ENCODE measurements at regions not wholly inside any gene's neighbourhood (a gene's known extent, or its start where the extent isn't known, plus 50 kb on each side); places are given as distances from the start of the nearest gene placed in this dataset.
A peak's percentile ranks its signal among the peaks of the same experiment; 100 is the strongest.

DNA sequence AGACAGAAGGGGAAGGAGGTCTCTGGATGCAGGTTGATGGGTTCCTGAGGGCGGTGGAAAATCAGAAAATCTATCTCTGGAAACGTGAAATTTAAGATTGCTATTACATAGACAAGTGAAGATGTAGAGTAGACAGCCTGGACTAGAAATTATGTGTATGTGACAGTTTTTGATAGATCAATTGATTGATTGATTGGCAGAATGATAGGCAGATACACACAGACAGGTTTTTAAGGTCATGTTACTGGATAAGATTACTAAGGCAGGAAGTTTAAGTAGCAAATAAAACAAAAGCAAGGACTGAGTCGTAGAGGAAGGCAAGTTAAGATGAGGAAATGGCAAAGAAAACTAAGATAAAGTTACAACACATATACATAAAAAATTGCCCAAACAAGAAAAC, 124.7 kb downstream of the RGS21 start:
- CTCF ChIA-PET: no interaction called here
- TF ChIP-seq, protein P1, sequence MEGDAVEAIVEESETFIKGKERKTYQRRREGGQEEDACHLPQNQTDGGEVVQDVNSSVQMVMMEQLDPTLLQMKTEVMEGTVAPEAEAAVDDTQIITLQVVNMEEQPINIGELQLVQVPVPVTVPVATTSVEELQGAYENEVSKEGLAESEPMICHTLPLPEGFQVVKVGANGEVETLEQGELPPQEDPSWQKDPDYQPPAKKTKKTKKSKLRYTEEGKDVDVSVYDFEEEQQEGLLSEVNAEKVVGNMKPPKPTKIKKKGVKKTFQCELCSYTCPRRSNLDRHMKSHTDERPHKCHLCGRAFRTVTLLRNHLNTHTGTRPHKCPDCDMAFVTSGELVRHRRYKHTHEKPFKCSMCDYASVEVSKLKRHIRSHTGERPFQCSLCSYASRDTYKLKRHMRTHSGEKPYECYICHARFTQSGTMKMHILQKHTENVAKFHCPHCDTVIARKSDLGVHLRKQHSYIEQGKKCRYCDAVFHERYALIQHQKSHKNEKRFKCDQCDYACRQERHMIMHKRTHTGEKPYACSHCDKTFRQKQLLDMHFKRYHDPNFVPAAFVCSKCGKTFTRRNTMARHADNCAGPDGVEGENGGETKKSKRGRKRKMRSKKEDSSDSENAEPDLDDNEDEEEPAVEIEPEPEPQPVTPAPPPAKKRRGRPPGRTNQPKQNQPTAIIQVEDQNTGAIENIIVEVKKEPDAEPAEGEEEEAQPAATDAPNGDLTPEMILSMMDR (conservative IDR thresholded peaks at IDR 0.05; ENCODE audit: low read depth): no peak
- POLR2A ChIA-PET (ENCODE audit: low non-redundant PET): no interaction called here
- no peak for DNase-seq (ENCODE audit: low spot score)
- H3K27ac ChIP-seq: no peak overlapping the region

GRCh38 chr1:192442736-192443135, 125.9 kb downstream of the RGS21 start:
- DNase-seq (ENCODE audit: low spot score): no peak
- CTCF ChIA-PET: no interaction called here
- TF ChIP-seq, protein P1 (conservative IDR thresholded peaks at IDR 0.05; ENCODE audit: low read depth): no peak
- H3K27ac ChIP-seq: no peak overlapping the region
- POLR2A ChIA-PET (ENCODE audit: low non-redundant PET): no interaction called here

DNA sequence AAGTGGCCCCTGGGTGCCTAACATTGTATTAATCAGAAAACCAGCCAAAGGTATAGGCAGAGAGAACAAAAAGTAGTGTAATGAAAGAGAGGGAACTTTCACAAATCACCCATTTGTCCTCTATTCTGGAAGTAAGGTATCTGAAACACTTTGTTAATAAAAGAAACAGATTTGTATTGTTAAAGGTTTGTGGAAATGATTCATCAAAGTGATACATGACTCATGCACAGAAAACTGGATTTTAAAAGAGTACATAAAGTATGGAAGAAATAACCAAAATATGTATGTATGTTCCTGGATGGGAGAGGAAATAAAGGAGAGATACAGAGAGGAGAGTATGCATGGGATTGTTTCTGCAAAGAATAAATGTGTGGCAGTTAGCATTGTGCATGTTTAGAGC, 126.8 kb downstream of the RGS21 start:
- POLR2A ChIA-PET (ENCODE audit: low non-redundant PET): no interaction called here
- no peak overlapping the region for H3K27ac ChIP-seq
- no peak for DNase-seq (ENCODE audit: low spot score)
- CTCF ChIA-PET: interaction anchor here (0.5 to 0.6 kb wide), 2 partner anchors 9 to 42 kb away, joined by 3 to 4 read pairs; no protein-coding TSS in a partner anchor
- TF ChIP-seq, protein P1 (conservative IDR thresholded peaks at IDR 0.05; ENCODE audit: low read depth): no peak

DNA sequence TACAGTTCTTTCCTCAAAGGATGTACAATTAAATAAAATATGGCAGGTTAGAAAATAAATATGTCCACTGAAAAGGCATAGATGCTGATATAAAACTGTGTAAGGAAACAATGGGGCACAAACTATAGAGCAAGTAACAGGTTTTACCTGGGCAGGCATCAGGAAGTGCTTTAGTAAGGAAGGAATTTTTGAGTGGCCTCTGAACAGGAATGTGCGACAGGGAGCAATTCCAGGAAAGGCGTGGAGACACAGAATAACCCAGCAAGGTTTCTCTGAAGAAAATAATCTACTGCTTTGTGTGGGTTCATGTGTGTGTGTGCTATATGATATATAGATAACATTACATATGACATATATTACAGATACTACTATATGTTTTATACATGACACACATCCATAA, 128.4 kb downstream of the RGS21 start:
- DNase-seq (ENCODE audit: low spot score): no peak
- ChIA-PET POLR2A (ENCODE audit: low non-redundant PET) (no interaction called here), CTCF (no interaction called here)
- TF ChIP-seq, protein P1 (conservative IDR thresholded peaks at IDR 0.05; ENCODE audit: low read depth): no peak
- H3K27ac ChIP-seq: no peak overlapping the region

DNA sequence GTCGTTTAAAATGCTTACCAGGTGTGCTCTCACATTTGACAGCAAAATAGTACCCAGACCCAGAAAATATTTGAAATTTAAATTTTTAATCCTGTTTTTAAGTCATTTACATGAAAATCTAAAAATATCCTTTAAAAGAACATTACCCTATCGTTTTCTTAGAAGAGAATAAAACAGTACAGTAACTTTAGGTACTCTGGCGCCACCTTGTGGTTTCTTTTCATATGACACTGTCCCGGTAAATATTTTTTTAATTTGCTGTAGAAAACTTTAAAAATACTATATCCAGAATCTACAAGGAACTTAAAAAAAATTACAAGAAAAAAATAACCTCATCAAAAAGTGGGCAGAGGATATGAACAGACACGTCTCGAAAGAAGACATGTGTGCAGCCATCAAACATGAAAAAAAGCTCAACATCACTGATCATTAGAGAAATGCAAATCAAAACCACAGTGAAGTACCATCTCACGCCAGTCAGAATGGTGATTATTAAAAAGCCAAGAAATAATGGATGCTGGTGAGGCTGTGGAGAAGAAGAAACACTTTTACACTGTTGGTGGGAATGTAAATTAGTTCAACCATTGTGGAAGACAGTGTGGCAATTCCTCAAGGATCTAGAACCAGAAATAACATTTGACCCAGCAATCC, 129.2 kb downstream of the RGS21 start:
- ChIA-PET CTCF (interaction anchor here (0.5 to 0.9 kb wide), 6 partner anchors 20 to 1530 kb away, joined by 3 to 6 read pairs (median 3); no protein-coding TSS in a partner anchor), POLR2A (ENCODE audit: low non-redundant PET) (no interaction called here)
- H3K27ac ChIP-seq: no peak overlapping the region
- DNase-seq (ENCODE audit: low spot score): peak; percentile 18
- TF ChIP-seq, protein P1 (conservative IDR thresholded peaks at IDR 0.05; ENCODE audit: low read depth): peak; percentile 88

- POLR2A ChIA-PET (ENCODE audit: low non-redundant PET): no interaction called here
- CTCF ChIA-PET: interaction anchor here (0.5 kb wide), 1 partner anchor 1797 kb away, joined by 3 read pairs; no protein-coding TSS in a partner anchor
- no peak for DNase-seq (ENCODE audit: low spot score)
- H3K27ac ChIP-seq: no peak overlapping the region
- TF ChIP-seq, protein P1 (conservative IDR thresholded peaks at IDR 0.05; ENCODE audit: low read depth): no peak
These were observed 127.5 kb upstream of the RGS1 start for GRCh38 chr1:192448026-192448578.

Data from RWPE1 (cell line).